NCI-H748 treated with DMSO at 0.1 percent for 48 hours (cell line): ENCODE measurements at regions not wholly inside any gene's neighbourhood (a gene's known extent, or its start where the extent isn't known, plus 50 kb on each side); places are given as distances from the start of the nearest gene placed in this dataset.
A peak's percentile ranks its signal among the peaks of the same experiment; 100 is the strongest.

Experiments used
- DNase-seq: peaks from one replicate; lab custom pipeline; 2025; lab: John Stamatoyannopoulos, UW

GRCh38 chr14:42368234-42368633 is 761.6 kb downstream of the LRFN5 start:
- DNase-seq: no peak

DNA sequence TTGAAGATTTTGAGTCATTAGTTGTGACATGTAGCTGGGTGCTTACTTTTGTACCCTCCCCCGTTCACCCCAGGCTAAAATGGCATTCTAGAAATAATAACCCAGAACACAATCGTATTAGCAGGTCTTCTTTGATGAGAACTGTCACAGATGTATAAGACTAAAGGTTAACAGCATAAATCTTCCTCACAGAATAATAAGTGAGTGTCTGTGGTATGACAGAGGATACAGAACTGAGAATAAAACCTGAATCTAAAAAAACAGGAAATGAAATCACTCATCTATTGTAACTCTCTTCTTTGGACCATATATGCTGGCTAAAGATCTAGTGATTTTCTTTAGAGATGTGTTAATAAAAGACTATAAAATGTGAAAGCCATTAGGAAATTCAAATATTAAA is 746.6 kb downstream of the LRFN5 start:
- DNase-seq: no peak

DNA sequence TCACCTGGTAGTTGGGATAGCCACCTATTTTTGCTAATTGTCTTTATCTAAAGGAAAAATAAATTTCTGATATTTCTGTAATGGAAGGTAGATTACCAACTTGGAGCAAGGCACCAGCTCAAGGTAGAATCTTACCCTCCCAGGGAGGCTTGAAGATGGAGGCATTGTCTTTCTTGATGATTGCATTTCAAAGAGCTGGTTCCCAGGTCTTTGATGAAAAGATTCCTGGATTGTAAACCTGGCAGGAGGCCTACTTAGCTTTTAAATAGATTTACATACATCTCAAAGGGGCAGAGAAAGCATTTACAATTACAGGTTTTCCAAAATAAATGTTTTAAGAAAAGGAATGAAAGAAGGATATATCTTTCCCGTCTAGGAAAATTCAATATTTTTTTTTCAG is 729.2 kb downstream of the LRFN5 start:
- DNase-seq: no peak

DNA sequence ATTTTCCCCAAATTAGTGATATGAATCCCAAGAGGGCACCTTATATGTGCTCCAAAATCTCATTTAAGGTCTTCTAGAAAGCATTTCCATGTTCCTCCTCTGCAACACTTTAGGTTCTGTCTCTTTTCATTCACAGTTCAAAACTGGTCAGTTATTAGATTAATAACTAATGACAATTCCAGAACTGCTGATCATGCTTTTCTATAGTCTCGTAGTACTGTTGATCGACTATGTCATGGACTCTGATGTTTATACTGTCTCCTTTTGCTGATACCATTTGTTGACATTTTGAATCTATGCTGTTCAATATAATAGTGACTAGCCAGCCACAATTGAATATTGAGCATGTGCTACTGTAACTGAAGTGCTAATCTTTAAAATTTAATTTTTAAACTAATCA is 728.3 kb downstream of the LRFN5 start:
- no peak for DNase-seq

- DNase-seq: no peak
Observed at GRCh38 chr14:42323426-42323825, 716.8 kb downstream of the LRFN5 start.

DNA sequence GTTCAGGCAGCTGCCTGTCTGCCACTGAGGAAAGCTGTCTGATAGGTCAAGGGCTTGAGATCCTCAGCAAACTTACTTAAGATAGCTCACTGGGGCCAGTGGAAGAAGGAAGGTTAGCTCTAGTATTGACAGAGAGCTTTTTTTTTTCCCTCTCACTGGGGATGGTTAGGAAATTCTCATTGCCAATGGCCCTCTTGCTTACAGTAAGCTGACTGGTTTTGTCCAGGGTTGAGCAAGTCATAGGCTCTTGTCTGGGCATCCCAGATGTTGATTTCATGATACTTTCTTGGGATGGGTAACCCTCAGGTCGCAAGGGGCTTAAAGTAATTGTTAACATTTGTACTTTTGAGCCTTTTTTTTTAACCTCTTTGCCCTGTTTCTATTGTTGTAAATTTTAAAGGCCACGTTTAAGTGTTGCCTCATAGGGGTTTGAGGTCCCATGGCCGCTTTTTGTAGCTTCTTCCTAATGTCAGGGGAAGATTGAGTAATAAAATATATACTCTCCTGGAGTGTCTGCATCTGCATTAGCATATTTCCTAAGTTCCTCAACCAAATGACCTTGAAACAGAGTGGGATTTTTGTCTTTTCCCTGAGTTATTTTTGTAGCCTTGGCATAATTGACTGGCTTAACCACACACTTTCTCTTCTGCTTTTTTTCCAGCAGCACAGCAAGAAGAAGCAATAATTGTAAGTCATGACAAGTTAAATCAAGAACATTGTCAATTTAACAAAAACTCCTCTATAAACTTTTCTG is 716.0 kb downstream of the LRFN5 start:
- no peak for DNase-seq

GRCh38 chr14:42319996-42320395 is 713.3 kb downstream of the LRFN5 start:
- DNase-seq: no peak

- DNase-seq: no peak
Observed at GRCh38 chr14:42316693-42317092, 710.0 kb downstream of the LRFN5 start.

DNA sequence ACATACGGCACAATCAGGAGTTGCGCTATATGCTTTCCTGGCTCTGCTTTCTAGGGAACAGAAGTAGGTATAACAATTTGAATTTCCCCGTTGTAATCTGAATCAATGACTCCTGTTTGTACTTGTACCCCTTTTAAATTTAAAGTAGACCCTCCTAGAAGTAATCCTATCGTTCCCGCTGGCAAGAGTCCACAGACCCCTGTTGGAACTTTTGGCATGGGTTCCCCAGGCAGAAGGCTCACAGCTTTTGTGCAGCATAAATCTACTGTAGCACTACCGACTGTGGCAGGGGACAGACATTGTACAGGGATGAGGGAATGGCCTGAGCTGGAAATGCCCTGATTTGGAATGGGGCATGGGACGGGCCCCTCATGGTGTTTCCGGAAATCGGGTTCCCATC is 705.2 kb downstream of the LRFN5 start:
- no peak for DNase-seq

GRCh38 chr14:42307239-42307825 is 700.7 kb downstream of the LRFN5 start:
- no peak for DNase-seq

GRCh38 chr14:42299692-42300091 is 693.0 kb downstream of the LRFN5 start:
- no peak for DNase-seq

DNA sequence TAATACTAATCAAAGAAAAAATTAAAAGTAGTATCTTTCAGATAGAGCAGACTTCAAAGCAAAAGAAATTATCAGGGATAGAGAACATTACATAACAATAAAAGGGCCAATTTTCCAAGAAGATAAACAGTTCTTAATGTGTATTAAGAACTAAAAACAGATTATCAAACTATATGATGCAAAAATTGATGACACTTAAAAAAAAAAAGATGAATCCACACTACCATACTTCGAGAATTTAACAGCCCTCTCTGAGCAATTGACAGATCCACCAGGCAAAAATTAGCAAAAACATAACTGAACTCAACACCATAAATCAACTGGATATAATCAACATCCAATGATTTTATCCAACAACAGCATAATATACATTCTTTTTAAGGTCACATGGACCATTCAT is 686.5 kb downstream of the LRFN5 start:
- DNase-seq: no peak

DNA sequence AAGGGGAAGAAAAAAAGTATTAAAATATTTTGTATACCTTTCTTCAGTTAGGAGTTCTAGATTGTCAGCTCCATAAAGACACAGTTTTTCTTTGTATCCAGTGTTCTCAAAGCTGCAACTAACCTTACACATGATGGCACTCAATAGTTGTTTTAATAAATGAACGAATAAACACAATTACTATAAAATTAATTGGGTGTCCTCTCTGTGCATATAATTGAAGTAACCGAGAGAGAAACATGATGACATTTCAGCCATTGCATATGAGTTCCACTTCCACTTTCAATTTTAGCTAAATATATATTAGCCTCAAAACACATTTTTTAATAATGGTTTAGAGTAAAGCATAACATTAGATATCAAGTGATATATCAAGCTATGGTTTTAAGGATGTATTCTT is 671.2 kb downstream of the LRFN5 start:
- no peak for DNase-seq

GRCh38 chr14:42269234-42269633 is 662.6 kb downstream of the LRFN5 start:
- DNase-seq: no peak

GRCh38 chr14:42248131-42248530 is 641.5 kb downstream of the LRFN5 start:
- DNase-seq: no peak

GRCh38 chr14:42241101-42241500 is 634.4 kb downstream of the LRFN5 start:
- no peak for DNase-seq

- DNase-seq: no peak
Observed at GRCh38 chr14:42229976-42230375, 623.3 kb downstream of the LRFN5 start.

GRCh38 chr14:42229294-42229693 is 622.6 kb downstream of the LRFN5 start:
- no peak for DNase-seq

- no peak for DNase-seq
Observed at GRCh38 chr14:42228611-42229010, 621.9 kb downstream of the LRFN5 start.

DNA sequence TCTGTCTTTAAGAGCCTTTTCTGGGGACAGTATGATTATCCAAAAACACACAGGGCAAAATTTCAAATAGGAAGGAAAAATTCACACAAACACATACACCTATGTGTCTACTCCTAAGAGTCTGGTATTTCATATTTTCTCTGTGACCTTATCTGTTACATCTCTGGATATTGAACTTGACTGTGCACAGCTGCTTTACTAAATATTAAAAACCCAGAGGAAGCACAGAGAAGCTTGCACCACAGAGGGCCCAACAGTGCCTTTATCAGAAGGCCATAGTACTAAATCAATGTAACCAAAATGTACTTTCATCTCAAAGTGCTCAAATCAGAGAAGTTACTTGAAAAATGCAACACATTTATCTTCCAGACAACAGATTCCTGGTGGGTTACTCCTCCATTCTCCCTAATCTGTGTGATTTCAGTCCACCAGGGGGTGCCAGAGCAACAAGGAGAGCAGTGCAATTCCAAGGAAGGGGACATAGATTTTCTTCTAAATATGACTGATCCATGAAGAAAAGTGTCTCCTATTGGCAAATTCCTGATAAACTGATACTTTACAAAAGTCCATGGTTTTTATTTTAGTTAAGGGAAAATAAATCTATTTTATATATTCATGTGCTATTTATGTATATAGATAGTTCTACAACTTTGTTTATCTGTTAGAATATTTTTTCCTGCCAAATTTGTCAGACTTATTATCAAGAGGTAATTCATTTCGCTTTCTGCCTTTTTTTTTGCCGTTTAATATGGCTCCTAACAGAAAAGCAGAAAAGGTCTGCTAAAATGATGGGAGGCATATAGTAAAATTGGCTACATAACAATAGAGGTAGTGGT is 617.6 kb downstream of the LRFN5 start:
- DNase-seq: peak; percentile 54

- peak; percentile 25 for DNase-seq
Observed at GRCh38 chr14:42222924-42223471, 616.3 kb downstream of the LRFN5 start.

DNA sequence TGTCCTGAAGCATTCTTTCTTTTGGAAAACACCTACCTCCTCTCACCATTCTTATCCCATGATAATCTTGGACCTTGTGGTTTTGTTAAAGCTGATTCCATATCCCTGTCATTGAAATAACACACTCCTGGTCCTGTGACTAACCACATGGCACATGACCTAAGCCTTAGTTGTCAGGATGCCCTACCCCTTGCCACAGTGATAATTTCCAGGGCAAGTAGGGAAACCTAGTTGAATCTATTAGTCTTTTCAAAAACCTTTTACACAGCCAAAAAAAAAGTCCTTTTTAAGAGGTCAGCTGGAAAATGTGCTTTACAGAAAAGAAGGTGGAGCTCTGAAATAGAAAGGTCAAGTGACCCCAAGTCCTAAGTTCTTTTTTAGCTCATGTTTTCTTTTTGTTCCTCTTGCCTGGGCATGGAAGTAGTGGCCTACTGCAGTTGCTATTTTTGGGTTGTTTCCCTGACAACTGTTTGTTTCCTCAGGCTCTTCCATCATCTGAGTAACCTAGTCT is 608.4 kb downstream of the LRFN5 start:
- DNase-seq: no peak

DNA sequence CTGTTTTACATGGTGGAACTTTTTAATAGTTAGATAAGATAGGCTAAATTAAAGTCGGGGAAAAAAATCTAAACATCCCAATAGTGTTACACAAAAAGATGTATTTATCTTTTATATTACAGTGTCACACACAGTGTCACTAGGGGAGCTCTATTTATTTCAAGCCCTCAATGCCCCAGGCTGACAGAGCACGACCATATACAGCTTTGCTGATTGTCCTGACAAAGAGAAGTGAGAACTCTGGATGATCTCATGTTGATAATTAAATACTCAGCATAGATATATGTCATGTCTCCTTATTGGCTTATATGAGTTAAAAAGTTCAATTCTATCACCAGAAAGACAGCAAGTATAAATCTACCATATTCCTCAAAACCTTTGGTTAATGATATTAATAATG is 594.3 kb downstream of the LRFN5 start:
- DNase-seq: no peak
